GM23338 (cell line): ENCODE measurements at regions not wholly inside any gene's neighbourhood (a gene's known extent, or its start where the extent isn't known, plus 50 kb on each side); places are given as distances from the start of the nearest gene placed in this dataset.

ENCODE experiments used
- ATAC-seq: fragments of 200-7000 bp; cut with Tn5 transposase; 3 replicates; pipeline ENCODE4 v1.9.1; 2020
- DNase-seq: peaks from one replicate; pipeline ENCODE4 v3.0.0-alpha.2; 2015; ENCODE audit warnings: low spot score
- H2AFZ ChIP-seq: fragments of 200-600 bp; sonication (generic); 2 replicates; pipeline ENCODE4 v1.8.0; 2016; ENCODE audit warnings: antibody characterized with exemption, mild to moderate bottlenecking, moderate library complexity
- H3F3A ChIP-seq: fragments of 200-600 bp; sonication (generic); replicated peaks from 2 replicates; pipeline ENCODE4 v1.8.0; 2017; ENCODE audit warnings: antibody characterized with exemption, mixed run types, low read depth
- H3K27ac ChIP-seq: fragments of 200-600 bp; sonication (generic); 2 replicates; pipeline ENCODE4 v1.6.1; 2016; ENCODE audit warnings: low read depth
- H3K27me3 ChIP-seq: fragments of 200-600 bp; sonication (generic); 2 replicates; pipeline ENCODE4 v1.8.0; 2016; ENCODE audit warnings: mild to moderate bottlenecking, mixed run types, moderate library complexity; ENCODE audit not compliant: insufficient read depth
- H3K36me3 ChIP-seq: fragments of 200-600 bp; sonication (generic); 2 replicates; pipeline ENCODE4 v1.8.0; 2016; ENCODE audit warnings: mild to moderate bottlenecking; ENCODE audit not compliant: insufficient read depth
- H3K4me1 ChIP-seq: fragments of 200-600 bp; sonication (generic); 2 replicates; pipeline ENCODE4 v1.8.0; 2016; ENCODE audit warnings: mild to moderate bottlenecking, moderate library complexity; ENCODE audit not compliant: insufficient read depth
- H3K4me2 ChIP-seq: fragments of 200-600 bp; sonication (generic); 2 replicates; pipeline ENCODE4 v1.7.1; 2017; ENCODE audit warnings: mixed run types
- H3K4me3 ChIP-seq: fragments of 200-600 bp; sonication (generic); 2 replicates; pipeline ENCODE4 v1.6.1; 2016; ENCODE audit warnings: mixed run types
- H3K79me2 ChIP-seq: fragments of 200-600 bp; sonication (generic); replicated peaks from 2 replicates; pipeline ENCODE4 v1.8.0; 2017; ENCODE audit warnings: mild to moderate bottlenecking; ENCODE audit not compliant: insufficient read depth
- H3K9me2 ChIP-seq: fragments of 200-600 bp; sonication (generic); 2 replicates; pipeline ENCODE4 v1.8.0; 2017; ENCODE audit not compliant: insufficient read depth
- H4K20me1 ChIP-seq: fragments of 200-600 bp; sonication (generic); replicated peaks from 2 replicates; pipeline ENCODE4 v1.8.0; 2017; ENCODE audit warnings: mild to moderate bottlenecking; ENCODE audit not compliant: insufficient read depth
- H3K27ac Mint-ChIP-seq: 2 replicates; pipeline ENCODE4 v1.8.0; 2020; ENCODE audit warnings: inconsistent platforms, mild to moderate bottlenecking, moderate library complexity, mixed read lengths
- H3K27me3 Mint-ChIP-seq: 3 replicates; pipeline ENCODE4 v1.8.0; 2022; ENCODE audit warnings: low read depth, mild to moderate bottlenecking, moderate library complexity, mixed read lengths, inconsistent platforms; ENCODE audit not compliant: insufficient read depth, poor library complexity
- H3K36me3 Mint-ChIP-seq: 3 replicates; pipeline ENCODE4 v1.8.0; 2021; ENCODE audit warnings: low read depth, mild to moderate bottlenecking, inconsistent platforms, moderate library complexity, mixed read lengths
- H3K4me1 Mint-ChIP-seq: 3 replicates; pipeline ENCODE4 v1.8.0; 2020; ENCODE audit warnings: mild to moderate bottlenecking, inconsistent platforms, mixed read lengths
- H3K4me3 Mint-ChIP-seq: 3 replicates; pipeline ENCODE4 v1.8.0; 2021; ENCODE audit warnings: moderate library complexity, mild to moderate bottlenecking, inconsistent platforms, mixed read lengths
- H3K9me3 Mint-ChIP-seq: 3 replicates; pipeline ENCODE4 v1.8.0; 2020; ENCODE audit warnings: moderate library complexity, mild to moderate bottlenecking, inconsistent platforms, mixed read lengths
- CREB1 ChIP-seq: fragments of 250-450 bp; sonication (Bioruptor Pico); IDR thresholded peaks from 2 replicates; pipeline ENCODE4 v1.5.0; 2020; ENCODE audit warnings: low read depth, mild to moderate bottlenecking, moderate library complexity
- EZH2 ChIP-seq: fragments of 200-600 bp; sonication (generic); IDR thresholded peaks from one replicate; pipeline ENCODE4 v1.8.0; 2017; ENCODE audit warnings: antibody characterized with exemption, mild to moderate bottlenecking, low read depth; ENCODE audit not compliant: unreplicated experiment
- JUNB ChIP-seq: IDR thresholded peaks from one replicate; pipeline ENCODE4 v1.6.1; 2016; ENCODE audit warnings: antibody characterized with exemption; ENCODE audit not compliant: unreplicated experiment
- NANOG ChIP-seq: IDR thresholded peaks from 2 replicates; pipeline ENCODE4 v1.6.1; 2016; ENCODE audit warnings: antibody characterized with exemption, borderline replicate concordance
- POLR2AphosphoS5 ChIP-seq: IDR thresholded peaks from 2 replicates; pipeline ENCODE4 v1.6.1; 2016; ENCODE audit warnings: antibody characterized with exemption, low read depth
- STAT1 ChIP-seq: IDR thresholded peaks from one replicate; pipeline ENCODE4 v1.6.1; 2016; ENCODE audit warnings: antibody characterized with exemption; ENCODE audit not compliant: unreplicated experiment
- ZNF114 ChIP-seq: fragments of 250-450 bp; sonication (Bioruptor Pico); IDR thresholded peaks from 2 replicates; pipeline ENCODE4 v1.5.0; 2020; ENCODE audit warnings: mild to moderate bottlenecking, moderate library complexity
- ZNF331 ChIP-seq: fragments of 250-450 bp; sonication (Bioruptor Pico); IDR thresholded peaks from 2 replicates; pipeline ENCODE4 v1.5.0; 2020; ENCODE audit warnings: low read depth, mild to moderate bottlenecking, moderate library complexity
- ZNF462 ChIP-seq: fragments of 250-450 bp; sonication (Bioruptor Pico); IDR thresholded peaks from 2 replicates; pipeline ENCODE4 v1.5.0; 2020; ENCODE audit warnings: mild to moderate bottlenecking, moderate library complexity
- TF ChIP-seq, protein P1 (sequence below): IDR thresholded peaks from 2 replicates; pipeline ENCODE4 v1.6.1; 2016; ENCODE audit warnings: antibody characterized with exemption
- TF ChIP-seq, protein P2 (sequence below): IDR thresholded peaks from one replicate; pipeline ENCODE4 v1.6.1; 2018; ENCODE audit warnings: antibody characterized with exemption; ENCODE audit not compliant: unreplicated experiment
- TF ChIP-seq, protein P3 (sequence below), 2 experiments: fragments of 200-600 bp in 1 of 2; sonication (generic) in 1 of 2; conservative IDR thresholded peaks; 2 replicates each; pipeline versions ENCODE4 v1.5.1 to v1.6.1; 2016 to 2017; ENCODE audit warnings: antibody characterized with exemption in 2 of 2, low read depth in 2 of 2, mild to moderate bottlenecking in 2 of 2, moderate library complexity in 1 of 2

DNA sequence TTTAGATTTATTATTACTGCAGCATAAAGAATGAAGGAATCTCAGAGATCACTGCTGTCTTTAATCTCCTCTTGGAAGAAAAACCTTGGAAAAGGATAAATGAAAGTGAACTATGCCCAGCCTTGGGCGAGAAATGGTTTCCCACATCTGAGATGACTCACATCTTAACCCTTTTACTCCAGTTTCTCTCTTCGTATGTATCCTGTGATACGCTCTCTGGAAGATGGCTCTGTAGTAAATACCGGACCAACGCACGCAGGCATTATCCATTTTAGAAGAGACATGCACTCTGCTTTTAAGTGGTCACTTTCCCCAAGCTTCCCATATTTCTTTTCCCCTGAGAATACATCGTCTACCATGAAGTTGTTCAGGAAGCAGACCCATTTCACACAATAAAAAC is 207.3 kb upstream of the BMPER start (continued):
- TF ChIP-seq, protein P1, sequence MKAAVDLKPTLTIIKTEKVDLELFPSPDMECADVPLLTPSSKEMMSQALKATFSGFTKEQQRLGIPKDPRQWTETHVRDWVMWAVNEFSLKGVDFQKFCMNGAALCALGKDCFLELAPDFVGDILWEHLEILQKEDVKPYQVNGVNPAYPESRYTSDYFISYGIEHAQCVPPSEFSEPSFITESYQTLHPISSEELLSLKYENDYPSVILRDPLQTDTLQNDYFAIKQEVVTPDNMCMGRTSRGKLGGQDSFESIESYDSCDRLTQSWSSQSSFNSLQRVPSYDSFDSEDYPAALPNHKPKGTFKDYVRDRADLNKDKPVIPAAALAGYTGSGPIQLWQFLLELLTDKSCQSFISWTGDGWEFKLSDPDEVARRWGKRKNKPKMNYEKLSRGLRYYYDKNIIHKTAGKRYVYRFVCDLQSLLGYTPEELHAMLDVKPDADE, result no peak
- TF ChIP-seq ZNF114 (CRISPR knock-in tag), result no peak
- TF ChIP-seq, protein P2, sequence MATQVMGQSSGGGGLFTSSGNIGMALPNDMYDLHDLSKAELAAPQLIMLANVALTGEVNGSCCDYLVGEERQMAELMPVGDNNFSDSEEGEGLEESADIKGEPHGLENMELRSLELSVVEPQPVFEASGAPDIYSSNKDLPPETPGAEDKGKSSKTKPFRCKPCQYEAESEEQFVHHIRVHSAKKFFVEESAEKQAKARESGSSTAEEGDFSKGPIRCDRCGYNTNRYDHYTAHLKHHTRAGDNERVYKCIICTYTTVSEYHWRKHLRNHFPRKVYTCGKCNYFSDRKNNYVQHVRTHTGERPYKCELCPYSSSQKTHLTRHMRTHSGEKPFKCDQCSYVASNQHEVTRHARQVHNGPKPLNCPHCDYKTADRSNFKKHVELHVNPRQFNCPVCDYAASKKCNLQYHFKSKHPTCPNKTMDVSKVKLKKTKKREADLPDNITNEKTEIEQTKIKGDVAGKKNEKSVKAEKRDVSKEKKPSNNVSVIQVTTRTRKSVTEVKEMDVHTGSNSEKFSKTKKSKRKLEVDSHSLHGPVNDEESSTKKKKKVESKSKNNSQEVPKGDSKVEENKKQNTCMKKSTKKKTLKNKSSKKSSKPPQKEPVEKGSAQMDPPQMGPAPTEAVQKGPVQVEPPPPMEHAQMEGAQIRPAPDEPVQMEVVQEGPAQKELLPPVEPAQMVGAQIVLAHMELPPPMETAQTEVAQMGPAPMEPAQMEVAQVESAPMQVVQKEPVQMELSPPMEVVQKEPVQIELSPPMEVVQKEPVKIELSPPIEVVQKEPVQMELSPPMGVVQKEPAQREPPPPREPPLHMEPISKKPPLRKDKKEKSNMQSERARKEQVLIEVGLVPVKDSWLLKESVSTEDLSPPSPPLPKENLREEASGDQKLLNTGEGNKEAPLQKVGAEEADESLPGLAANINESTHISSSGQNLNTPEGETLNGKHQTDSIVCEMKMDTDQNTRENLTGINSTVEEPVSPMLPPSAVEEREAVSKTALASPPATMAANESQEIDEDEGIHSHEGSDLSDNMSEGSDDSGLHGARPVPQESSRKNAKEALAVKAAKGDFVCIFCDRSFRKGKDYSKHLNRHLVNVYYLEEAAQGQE, result no peak
- no peak for TF ChIP-seq ZNF331

DNA sequence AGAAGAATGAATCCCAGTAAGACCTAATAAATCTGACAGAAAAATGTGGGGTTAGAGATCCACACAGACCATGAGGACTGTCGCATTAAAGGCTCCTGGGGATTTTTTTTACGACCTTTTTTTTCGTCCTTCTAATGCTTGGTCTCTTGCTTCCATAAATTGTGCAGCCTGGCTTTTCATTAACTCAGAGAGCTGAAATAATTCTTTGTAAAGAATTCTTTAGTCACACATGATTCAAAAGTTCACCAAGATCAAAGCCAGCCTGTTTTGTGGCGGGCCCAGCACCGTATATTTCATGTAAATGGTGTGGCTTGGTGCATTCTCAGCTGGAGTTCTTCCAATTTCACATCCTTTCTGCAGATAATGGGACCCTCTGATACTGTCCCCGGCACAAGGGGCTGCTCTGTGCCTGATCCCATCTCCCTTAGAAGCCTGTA is 206.6 kb upstream of the BMPER start:
- no peaks in the 10 kb centered on the region for H4K20me1 ChIP-seq
- no peak overlapping the region for H3K4me3 Mint-ChIP-seq
- peaks cover 7% of the 10 kb centered on the region; the same call in 2 of the 3 replicates for H3K4me1 Mint-ChIP-seq
- no peaks in the 10 kb centered on the region for H3K27me3 Mint-ChIP-seq
- no peak overlapping the region for H3K4me2 ChIP-seq
- H3F3A ChIP-seq, result no peaks in the 10 kb centered on the region
- H3K36me3 Mint-ChIP-seq, result peaks cover 35% of the 10 kb centered on the region
- no peak overlapping the region for H3K27ac ChIP-seq
- H2AFZ ChIP-seq, result no peak overlapping the region
- H3K4me3 ChIP-seq, result no peak overlapping the region
- peaks cover 5% of the 10 kb centered on the region for H3K27me3 ChIP-seq
- peaks cover 33% of the 10 kb centered on the region for H3K9me3 Mint-ChIP-seq
- ATAC-seq (no peak), DNase-seq (no peak)
- H3K36me3 ChIP-seq, result no peaks in the 10 kb centered on the region; the same call in 1 of the 2 replicates
- no peaks in the 10 kb centered on the region for H3K9me2 ChIP-seq
- H3K4me1 ChIP-seq, result no peaks in the 10 kb centered on the region
- H3K27ac Mint-ChIP-seq, result no peak overlapping the region
- no peaks in the 10 kb centered on the region for H3K79me2 ChIP-seq
- TF ChIP-seq EZH2 (no peak), JUNB (no peak), NANOG (no peak), STAT1 (no peak), POLR2AphosphoS5 (no peak), ZNF331 (no peak), ZNF114 (CRISPR knock-in tag) (no peak), ZNF462 (CRISPR knock-in tag) (no peak), CREB1 (CRISPR knock-in tag) (no peak)
- TF ChIP-seq, protein P3, sequence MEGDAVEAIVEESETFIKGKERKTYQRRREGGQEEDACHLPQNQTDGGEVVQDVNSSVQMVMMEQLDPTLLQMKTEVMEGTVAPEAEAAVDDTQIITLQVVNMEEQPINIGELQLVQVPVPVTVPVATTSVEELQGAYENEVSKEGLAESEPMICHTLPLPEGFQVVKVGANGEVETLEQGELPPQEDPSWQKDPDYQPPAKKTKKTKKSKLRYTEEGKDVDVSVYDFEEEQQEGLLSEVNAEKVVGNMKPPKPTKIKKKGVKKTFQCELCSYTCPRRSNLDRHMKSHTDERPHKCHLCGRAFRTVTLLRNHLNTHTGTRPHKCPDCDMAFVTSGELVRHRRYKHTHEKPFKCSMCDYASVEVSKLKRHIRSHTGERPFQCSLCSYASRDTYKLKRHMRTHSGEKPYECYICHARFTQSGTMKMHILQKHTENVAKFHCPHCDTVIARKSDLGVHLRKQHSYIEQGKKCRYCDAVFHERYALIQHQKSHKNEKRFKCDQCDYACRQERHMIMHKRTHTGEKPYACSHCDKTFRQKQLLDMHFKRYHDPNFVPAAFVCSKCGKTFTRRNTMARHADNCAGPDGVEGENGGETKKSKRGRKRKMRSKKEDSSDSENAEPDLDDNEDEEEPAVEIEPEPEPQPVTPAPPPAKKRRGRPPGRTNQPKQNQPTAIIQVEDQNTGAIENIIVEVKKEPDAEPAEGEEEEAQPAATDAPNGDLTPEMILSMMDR (conservative IDR thresholded peaks at IDR 0.05; ENCODE audit: low read depth in 2 of 2), result no peak
